NCI-H446 (cell line): ENCODE measurements at regions not wholly inside any gene's neighbourhood (a gene's known extent, or its start where the extent isn't known, plus 50 kb on each side); places are given as distances from the start of the nearest gene placed in this dataset.
"Not testable (repeated sequence)": the region's sequence is repeated elsewhere in the genome, so short reads cannot be mapped to it uniquely, and the experiment has no call there.

Source experiments
- DNase-seq, 2 experiments: peaks; one replicate each; lab custom pipeline; 2025; lab: John Stamatoyannopoulos, UW

- DNase-seq = not testable (repeated sequence)
These were observed 669.3 kb upstream of the USP15 start for GRCh38 chr12:61590864-61591263.

GRCh38 chr12:61610143-61610542 is 650.1 kb upstream of the USP15 start:
- no peak for DNase-seq

GRCh38 chr12:61629702-61630101 is 630.5 kb upstream of the USP15 start:
- DNase-seq = no peak

- no peak for DNase-seq
These were observed 613.6 kb upstream of the USP15 start for GRCh38 chr12:61646639-61647038.

GRCh38 chr12:61647566-61647965 is 612.6 kb upstream of the USP15 start:
- no peak for DNase-seq

GRCh38 chr12:61652265-61652664 is 607.9 kb upstream of the USP15 start:
- DNase-seq = no peak

- peak in 1 of 2 experiments; percentile 11 for DNase-seq
These were observed 605.5 kb upstream of the USP15 start for GRCh38 chr12:61654698-61655097.

GRCh38 chr12:61655241-61655640 is 605.0 kb upstream of the USP15 start:
- no peak for DNase-seq

GRCh38 chr12:61667676-61668075 is 592.5 kb upstream of the USP15 start:
- no peak for DNase-seq

- DNase-seq = no peak
These were observed 583.7 kb upstream of the USP15 start for GRCh38 chr12:61676520-61676919.

GRCh38 chr12:61687407-61687806 is 572.8 kb upstream of the USP15 start:
- no peak for DNase-seq

GRCh38 chr12:61694214-61694613 is 566.0 kb upstream of the USP15 start:
- DNase-seq = no peak

- DNase-seq = no peak
These were observed 558.7 kb upstream of the USP15 start for GRCh38 chr12:61701471-61701870.

- no peak for DNase-seq
These were observed 553.4 kb upstream of the USP15 start for GRCh38 chr12:61706783-61707182.

GRCh38 chr12:61713121-61713520 is 547.1 kb upstream of the USP15 start:
- no peak for DNase-seq

- peak in 1 of 2 experiments; percentile 28 for DNase-seq
These were observed 542.2 kb upstream of the USP15 start for GRCh38 chr12:61717986-61718385.

GRCh38 chr12:61739925-61740324 is 520.3 kb upstream of the USP15 start:
- DNase-seq = no peak

GRCh38 chr12:61750604-61751003 is 509.6 kb upstream of the USP15 start:
- peak in 1 of 2 experiments; percentile 44 for DNase-seq

- DNase-seq = no peak
These were observed 506.0 kb upstream of the USP15 start for GRCh38 chr12:61754214-61754613.

GRCh38 chr12:61757831-61758505 is 502.2 kb upstream of the USP15 start:
- no peak for DNase-seq

GRCh38 chr12:61758661-61759060 is 501.5 kb upstream of the USP15 start:
- DNase-seq = no peak

GRCh38 chr12:61765926-61766325 is 494.3 kb upstream of the USP15 start:
- DNase-seq = no peak

- no peak for DNase-seq
These were observed 479.8 kb upstream of the USP15 start for GRCh38 chr12:61780435-61780834.

GRCh38 chr12:61781021-61781581 is 479.1 kb upstream of the USP15 start:
- no peak for DNase-seq
